WTC11 (cell line): ENCODE measurements at regions not wholly inside any gene's neighbourhood (a gene's known extent, or its start where the extent isn't known, plus 50 kb on each side); places are given as distances from the start of the nearest gene placed in this dataset.

Experiments used
- ATAC-seq: fragments of 200-7000 bp; cut with Tn5 transposase; 2 replicates; pipeline ENCODE4 v1.10.0; 2021; ENCODE audit warnings: mild to moderate bottlenecking, moderate library complexity
- CTCF ChIA-PET: fragments of 300-600 bp; sonication (Branson Sonifier 250); formaldehyde crosslinking; loops from one replicate; lab custom pipeline; 2021; ENCODE audit warnings: antibody characterized with exemption; lab: Charles Lee
- POLR2A ChIA-PET: fragments of 350-600 bp; sonication (Branson Sonifier 250); formaldehyde crosslinking; loops from one replicate; lab custom pipeline; 2021; ENCODE audit warnings: antibody characterized with exemption; lab: Charles Lee
- DNase-seq: peaks from one replicate; pipeline ENCODE4 v3.0.0; 2021; ENCODE audit warnings: low spot score
- H3K27ac Mint-ChIP-seq: 2 replicates; pipeline ENCODE4 v1.8.0; 2021; ENCODE audit warnings: mixed read lengths
- H3K27me3 Mint-ChIP-seq: 2 replicates; pipeline ENCODE4 v1.8.0; 2021; ENCODE audit warnings: low read depth, mild to moderate bottlenecking, moderate library complexity, mixed read lengths
- H3K36me3 Mint-ChIP-seq: 2 replicates; pipeline ENCODE4 v1.8.0; 2021; ENCODE audit warnings: mixed read lengths
- H3K4me1 Mint-ChIP-seq: 2 replicates; pipeline ENCODE4 v1.8.0; 2022; ENCODE audit warnings: mixed read lengths
- H3K4me3 Mint-ChIP-seq: 2 replicates; pipeline ENCODE4 v1.8.0; 2021; ENCODE audit warnings: mild to moderate bottlenecking, moderate library complexity, mixed read lengths
- H3K9me3 Mint-ChIP-seq: 2 replicates; pipeline ENCODE4 v1.8.0; 2021; ENCODE audit warnings: mixed read lengths
- CBFB ChIP-seq: sonication (generic); formaldehyde crosslinking; IDR thresholded peaks from 2 replicates; pipeline ENCODE4 v1.8.1; 2022; ENCODE audit warnings: mild to moderate bottlenecking, low read depth, missing genetic modification reagents
- E2F5 ChIP-seq: sonication (generic); formaldehyde crosslinking; IDR thresholded peaks from 2 replicates; pipeline ENCODE4 v1.8.1; 2022; ENCODE audit warnings: mild to moderate bottlenecking, moderate library complexity, missing genetic modification reagents
- FOXP1 ChIP-seq: sonication (generic); formaldehyde crosslinking; IDR thresholded peaks from 2 replicates; pipeline ENCODE4 v1.8.0; 2022; ENCODE audit warnings: missing genetic modification reagents, mild to moderate bottlenecking, moderate library complexity, borderline replicate concordance
- IRF1 ChIP-seq: sonication (generic); formaldehyde crosslinking; IDR thresholded peaks from 2 replicates; pipeline ENCODE4 v1.8.0; 2023; ENCODE audit warnings: missing genetic modification reagents
- JUN ChIP-seq: sonication (generic); formaldehyde crosslinking; IDR thresholded peaks from 2 replicates; pipeline ENCODE4 v1.8.0; 2023; ENCODE audit warnings: mild to moderate bottlenecking, missing genetic modification reagents
- KAT7 ChIP-seq: sonication (generic); formaldehyde crosslinking; IDR thresholded peaks from 2 replicates; pipeline ENCODE4 v1.8.1; 2023; ENCODE audit warnings: missing genetic modification reagents, mild to moderate bottlenecking, borderline replicate concordance
- NR3C1 ChIP-seq: sonication (generic); formaldehyde crosslinking; conservative IDR thresholded peaks from 2 replicates; pipeline ENCODE4 v1.8.1; 2023; ENCODE audit warnings: low read depth, mild to moderate bottlenecking, missing genetic modification reagents
- PRRX2 ChIP-seq: fragments of 250-450 bp; sonication (Bioruptor Pico); IDR thresholded peaks from 2 replicates; pipeline ENCODE4 v1.8.0; 2021; ENCODE audit warnings: mild to moderate bottlenecking
- SMAD3 ChIP-seq: sonication (generic); formaldehyde crosslinking; IDR thresholded peaks from 2 replicates; pipeline ENCODE4 v1.8.0; 2022; ENCODE audit warnings: missing genetic modification reagents, mild to moderate bottlenecking, borderline replicate concordance
- ZNF232 ChIP-seq: sonication (generic); formaldehyde crosslinking; IDR thresholded peaks from 2 replicates; pipeline ENCODE4 v1.8.0; 2022; ENCODE audit warnings: mild to moderate bottlenecking, missing genetic modification reagents
- ZNF263 ChIP-seq: sonication (generic); formaldehyde crosslinking; IDR thresholded peaks from 2 replicates; pipeline ENCODE4 v1.8.1; 2022; ENCODE audit warnings: low read depth, mild to moderate bottlenecking, moderate library complexity, missing genetic modification reagents
- ZNF396 ChIP-seq: fragments of 250-450 bp; sonication (Bioruptor Pico); IDR thresholded peaks from 2 replicates; pipeline ENCODE4 v1.8.0; 2021; ENCODE audit warnings: mild to moderate bottlenecking, moderate library complexity, borderline replicate concordance
- ZNF671 ChIP-seq: fragments of 250-450 bp; sonication (Bioruptor Pico); IDR thresholded peaks from 2 replicates; pipeline ENCODE4 v1.8.0; 2021; ENCODE audit warnings: mild to moderate bottlenecking
- TF ChIP-seq, protein P1 (sequence below): sonication (generic); formaldehyde crosslinking; IDR thresholded peaks from 2 replicates; pipeline ENCODE4 v1.8.0; 2023; ENCODE audit warnings: missing genetic modification reagents, mild to moderate bottlenecking, borderline replicate concordance
- TF ChIP-seq, protein P2 (sequence below): sonication (generic); formaldehyde crosslinking; IDR thresholded peaks from 2 replicates; pipeline ENCODE4 v1.8.0; 2022; ENCODE audit warnings: mild to moderate bottlenecking, missing genetic modification reagents

DNA sequence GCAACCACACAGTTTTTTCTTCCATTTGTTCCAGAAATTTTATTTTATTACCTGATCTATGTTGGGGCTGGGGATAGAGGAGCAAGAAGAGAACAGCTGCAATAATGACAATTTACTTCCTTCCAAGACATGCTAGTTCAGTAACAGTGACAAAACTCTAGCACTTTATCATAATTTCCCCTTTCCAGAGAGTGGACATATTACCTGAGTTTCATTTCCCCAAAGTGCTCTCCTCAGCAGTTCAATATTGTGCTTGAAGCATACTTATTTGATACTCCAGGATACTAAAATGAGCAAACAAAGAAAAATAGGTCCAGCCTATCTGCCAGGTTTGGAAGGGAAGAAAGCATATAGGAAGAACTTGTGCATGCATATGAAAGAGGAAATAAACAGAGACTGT, 157.7 kb downstream of the ID4 start:
- ChIA-PET CTCF (interaction anchor here (1.1 kb wide), 1 partner anchor 132 kb away, joined by 3 read pairs; no protein-coding TSS in a partner anchor), POLR2A (no interaction called here)
- Mint-ChIP-seq H3K27me3 (peaks cover 13% of the 10 kb centered on the region), H3K4me3 (no peak overlapping the region), H3K36me3 (peaks cover 5% of the 10 kb centered on the region), H3K4me1 (peaks cover 12% of the 10 kb centered on the region), H3K27ac (no peak overlapping the region), H3K9me3 (peaks cover 8% of the 10 kb centered on the region)
- DNase-seq, result no peak
- ATAC-seq, result no peak
- TF ChIP-seq SMAD3 (CRISPR knock-in tag), result no peak
- TF ChIP-seq E2F5 (CRISPR knock-in tag), result no peak

DNA sequence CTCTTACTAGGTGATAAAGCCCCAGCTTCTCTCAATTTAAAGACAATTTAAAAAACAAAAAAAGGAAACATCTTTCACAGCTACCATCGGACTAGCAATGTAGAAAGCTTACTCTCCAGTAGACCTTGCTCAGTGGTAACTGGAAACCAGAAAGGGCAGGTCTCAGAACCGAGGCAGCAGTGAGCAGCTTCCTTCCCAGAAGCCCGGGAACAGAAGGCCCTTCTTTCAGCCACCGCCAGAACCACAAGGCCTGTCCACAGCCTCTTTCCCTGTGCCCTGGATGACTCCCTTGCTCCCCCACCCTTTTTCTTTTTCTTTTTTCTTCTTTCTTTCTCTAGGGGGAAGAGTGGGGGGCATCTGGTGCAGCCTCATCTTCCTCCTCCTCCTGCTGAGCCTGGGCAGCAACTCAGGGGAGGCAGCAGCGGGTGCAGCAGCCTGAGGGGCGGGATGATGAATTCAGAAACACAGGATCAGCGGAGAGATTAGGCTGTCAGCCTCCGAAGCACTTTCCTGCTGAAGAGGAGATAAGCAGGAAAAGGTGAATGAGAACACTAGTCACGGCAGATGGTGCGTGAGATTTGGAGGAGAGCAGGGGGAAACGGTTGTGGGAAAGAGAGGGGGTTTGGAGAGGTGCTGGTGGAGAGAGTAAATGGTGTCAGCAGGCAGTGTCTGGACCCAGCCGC, 158.5 kb downstream of the ID4 start:
- peak; percentile 88 for ATAC-seq
- Mint-ChIP-seq H3K27ac (no peak overlapping the region), H3K4me3 (no peak overlapping the region), H3K36me3 (peaks cover 6% of the 10 kb centered on the region), H3K4me1 (peaks cover 12% of the 10 kb centered on the region), H3K27me3 (peaks cover 13% of the 10 kb centered on the region), H3K9me3 (peaks cover 13% of the 10 kb centered on the region)
- POLR2A ChIA-PET, result no interaction called here
- TF ChIP-seq NR3C1 (CRISPR knock-in tag) (no peak), CBFB (CRISPR knock-in tag) (no peak), PRRX2 (CRISPR knock-in tag) (no peak)
- TF ChIP-seq, protein P1, sequence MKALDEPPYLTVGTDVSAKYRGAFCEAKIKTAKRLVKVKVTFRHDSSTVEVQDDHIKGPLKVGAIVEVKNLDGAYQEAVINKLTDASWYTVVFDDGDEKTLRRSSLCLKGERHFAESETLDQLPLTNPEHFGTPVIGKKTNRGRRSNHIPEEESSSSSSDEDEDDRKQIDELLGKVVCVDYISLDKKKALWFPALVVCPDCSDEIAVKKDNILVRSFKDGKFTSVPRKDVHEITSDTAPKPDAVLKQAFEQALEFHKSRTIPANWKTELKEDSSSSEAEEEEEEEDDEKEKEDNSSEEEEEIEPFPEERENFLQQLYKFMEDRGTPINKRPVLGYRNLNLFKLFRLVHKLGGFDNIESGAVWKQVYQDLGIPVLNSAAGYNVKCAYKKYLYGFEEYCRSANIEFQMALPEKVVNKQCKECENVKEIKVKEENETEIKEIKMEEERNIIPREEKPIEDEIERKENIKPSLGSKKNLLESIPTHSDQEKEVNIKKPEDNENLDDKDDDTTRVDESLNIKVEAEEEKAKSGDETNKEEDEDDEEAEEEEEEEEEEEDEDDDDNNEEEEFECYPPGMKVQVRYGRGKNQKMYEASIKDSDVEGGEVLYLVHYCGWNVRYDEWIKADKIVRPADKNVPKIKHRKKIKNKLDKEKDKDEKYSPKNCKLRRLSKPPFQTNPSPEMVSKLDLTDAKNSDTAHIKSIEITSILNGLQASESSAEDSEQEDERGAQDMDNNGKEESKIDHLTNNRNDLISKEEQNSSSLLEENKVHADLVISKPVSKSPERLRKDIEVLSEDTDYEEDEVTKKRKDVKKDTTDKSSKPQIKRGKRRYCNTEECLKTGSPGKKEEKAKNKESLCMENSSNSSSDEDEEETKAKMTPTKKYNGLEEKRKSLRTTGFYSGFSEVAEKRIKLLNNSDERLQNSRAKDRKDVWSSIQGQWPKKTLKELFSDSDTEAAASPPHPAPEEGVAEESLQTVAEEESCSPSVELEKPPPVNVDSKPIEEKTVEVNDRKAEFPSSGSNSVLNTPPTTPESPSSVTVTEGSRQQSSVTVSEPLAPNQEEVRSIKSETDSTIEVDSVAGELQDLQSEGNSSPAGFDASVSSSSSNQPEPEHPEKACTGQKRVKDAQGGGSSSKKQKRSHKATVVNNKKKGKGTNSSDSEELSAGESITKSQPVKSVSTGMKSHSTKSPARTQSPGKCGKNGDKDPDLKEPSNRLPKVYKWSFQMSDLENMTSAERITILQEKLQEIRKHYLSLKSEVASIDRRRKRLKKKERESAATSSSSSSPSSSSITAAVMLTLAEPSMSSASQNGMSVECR (CRISPR knock-in tag), result no peak
- no peak for DNase-seq
- CTCF ChIA-PET, result interaction anchor here (1.1 kb wide), 1 partner anchor 131 kb away, joined by 3 read pairs; no protein-coding TSS in a partner anchor

DNA sequence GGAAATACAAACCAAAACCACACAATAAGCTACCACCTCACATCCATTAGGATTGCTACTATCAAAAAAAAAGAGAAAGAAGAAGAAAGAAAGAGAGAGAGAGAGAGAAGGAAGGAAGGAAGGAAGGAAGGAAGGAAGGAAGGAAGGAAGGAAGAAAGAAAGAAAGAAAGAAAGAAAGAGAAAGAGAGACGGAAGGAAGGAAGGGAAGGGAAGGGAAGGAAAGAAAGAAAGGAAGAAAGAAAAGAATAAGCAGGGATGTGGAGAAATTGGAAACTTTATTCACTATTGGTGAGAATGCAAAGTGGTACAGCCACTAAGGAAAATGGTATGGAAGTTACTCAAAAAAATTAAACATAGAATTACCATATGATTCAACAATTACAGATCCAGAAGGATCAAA, 159.9 kb downstream of the ID4 start:
- CTCF ChIA-PET, result interaction anchor here (0.7 kb wide), 1 partner anchor 93 kb away, joined by 4 read pairs; no protein-coding TSS in a partner anchor
- Mint-ChIP-seq H3K27ac (no peak overlapping the region), H3K36me3 (peaks cover 6% of the 10 kb centered on the region), H3K27me3 (peaks cover 13% of the 10 kb centered on the region), H3K9me3 (peaks cover 13% of the 10 kb centered on the region), H3K4me1 (peaks cover 12% of the 10 kb centered on the region), H3K4me3 (no peak overlapping the region)
- ATAC-seq (no peak), DNase-seq (no peak)
- TF ChIP-seq KAT7 (no peak), FOXP1 (CRISPR knock-in tag) (no peak), ZNF396 (no peak), JUN (CRISPR knock-in tag) (no peak), ZNF232 (CRISPR knock-in tag) (no peak), ZNF671 (CRISPR knock-in tag) (no peak), SMAD3 (CRISPR knock-in tag) (no peak), IRF1 (CRISPR knock-in tag) (no peak), ZNF263 (no peak)
- TF ChIP-seq, protein P2, sequence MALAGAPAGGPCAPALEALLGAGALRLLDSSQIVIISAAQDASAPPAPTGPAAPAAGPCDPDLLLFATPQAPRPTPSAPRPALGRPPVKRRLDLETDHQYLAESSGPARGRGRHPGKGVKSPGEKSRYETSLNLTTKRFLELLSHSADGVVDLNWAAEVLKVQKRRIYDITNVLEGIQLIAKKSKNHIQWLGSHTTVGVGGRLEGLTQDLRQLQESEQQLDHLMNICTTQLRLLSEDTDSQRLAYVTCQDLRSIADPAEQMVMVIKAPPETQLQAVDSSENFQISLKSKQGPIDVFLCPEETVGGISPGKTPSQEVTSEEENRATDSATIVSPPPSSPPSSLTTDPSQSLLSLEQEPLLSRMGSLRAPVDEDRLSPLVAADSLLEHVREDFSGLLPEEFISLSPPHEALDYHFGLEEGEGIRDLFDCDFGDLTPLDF (CRISPR knock-in tag), result no peak
- POLR2A ChIA-PET, result no interaction called here
